ENCODE measurements at regions not wholly inside any gene's neighbourhood (a gene's known extent, or its start where the extent isn't known, plus 50 kb on each side); places are given as distances from the start of the nearest gene placed in this dataset.
A peak's percentile ranks its signal among the peaks of the same experiment; 100 is the strongest.

GRCh38 chr16:72400257-72401083, 228.5 kb upstream of the PMFBP1 start:
- FAIRE-seq: peak; percentile 93

GRCh38 chr16:72399811-72400210, 227.9 kb upstream of the PMFBP1 start:
- no peak for FAIRE-seq

GRCh38 chr16:72397876-72398275, 225.9 kb upstream of the PMFBP1 start:
- FAIRE-seq: no peak

- FAIRE-seq: peak; percentile 70
Observed at GRCh38 chr16:72394526-72394925, 222.6 kb upstream of the PMFBP1 start.

GRCh38 chr16:72389791-72390190, 217.8 kb upstream of the PMFBP1 start:
- FAIRE-seq: no peak

GRCh38 chr16:72388007-72388406, 216.1 kb upstream of the PMFBP1 start:
- no peak for FAIRE-seq

- FAIRE-seq: no peak
Observed at GRCh38 chr16:72384651-72385050, 212.7 kb upstream of the PMFBP1 start.

GRCh38 chr16:72380283-72380682, 208.3 kb upstream of the PMFBP1 start:
- FAIRE-seq: no peak

- no peak for FAIRE-seq
Observed at GRCh38 chr16:72373201-72373600, 201.2 kb upstream of the PMFBP1 start.

GRCh38 chr16:72372087-72373045, 200.4 kb upstream of the PMFBP1 start:
- no peak for FAIRE-seq

GRCh38 chr16:72371307-72372086, 199.5 kb upstream of the PMFBP1 start:
- no peak for FAIRE-seq

- FAIRE-seq: no peak
Observed at GRCh38 chr16:72369274-72369673, 197.3 kb upstream of the PMFBP1 start.

GRCh38 chr16:72367851-72368250, 195.9 kb upstream of the PMFBP1 start:
- FAIRE-seq: no peak

- no peak for FAIRE-seq
Observed at GRCh38 chr16:72362973-72363372, 191.0 kb upstream of the PMFBP1 start.

- no peak for FAIRE-seq
Observed at GRCh38 chr16:72362476-72362875, 190.5 kb upstream of the PMFBP1 start.

GRCh38 chr16:72357910-72358309, 186.0 kb upstream of the PMFBP1 start:
- FAIRE-seq: no peak

GRCh38 chr16:72355561-72355960, 183.6 kb upstream of the PMFBP1 start:
- no peak for FAIRE-seq

- no peak for FAIRE-seq
Observed at GRCh38 chr16:72349719-72350118, 177.8 kb upstream of the PMFBP1 start.

GRCh38 chr16:72332926-72333325, 161.0 kb upstream of the PMFBP1 start:
- FAIRE-seq: no peak

- FAIRE-seq: no peak
Observed at GRCh38 chr16:72324578-72324977, 152.6 kb upstream of the PMFBP1 start.

- FAIRE-seq: no peak
Observed at GRCh38 chr16:72317446-72317845, 145.5 kb upstream of the PMFBP1 start.

- FAIRE-seq: no peak
Observed at GRCh38 chr16:72313903-72314302, 141.9 kb upstream of the PMFBP1 start.

GRCh38 chr16:72312828-72313227, 140.9 kb upstream of the PMFBP1 start:
- no peak for FAIRE-seq

Data from G401.6 (cell line).